Right ventricle myocardium superior (tissue), 1 donor: ENCODE measurements at regions not wholly inside any gene's neighbourhood (a gene's known extent, or its start where the extent isn't known, plus 50 kb on each side); places are given as distances from the start of the nearest gene placed in this dataset.

ENCODE experiments used
- ATAC-seq: fragments of 200-7000 bp; cut with Tn5 transposase; one replicate; pipeline ENCODE4 v1.9.1; 2020; ENCODE audit warnings: mild to moderate bottlenecking; ENCODE audit not compliant: poor library complexity
- DNase-seq: peaks from one replicate; pipeline ENCODE4 v3.0.0-alpha.2; 2020
- intact Hi-C: fragments of 100-400 bp; cut with DNase I; formaldehyde crosslinking; loops from one replicate; pipeline ENCODE4 v1.11.2; 2022
- donor health status: DM: no; HTN: yes; CAD: no; lungs with severe emphysema.

DNA sequence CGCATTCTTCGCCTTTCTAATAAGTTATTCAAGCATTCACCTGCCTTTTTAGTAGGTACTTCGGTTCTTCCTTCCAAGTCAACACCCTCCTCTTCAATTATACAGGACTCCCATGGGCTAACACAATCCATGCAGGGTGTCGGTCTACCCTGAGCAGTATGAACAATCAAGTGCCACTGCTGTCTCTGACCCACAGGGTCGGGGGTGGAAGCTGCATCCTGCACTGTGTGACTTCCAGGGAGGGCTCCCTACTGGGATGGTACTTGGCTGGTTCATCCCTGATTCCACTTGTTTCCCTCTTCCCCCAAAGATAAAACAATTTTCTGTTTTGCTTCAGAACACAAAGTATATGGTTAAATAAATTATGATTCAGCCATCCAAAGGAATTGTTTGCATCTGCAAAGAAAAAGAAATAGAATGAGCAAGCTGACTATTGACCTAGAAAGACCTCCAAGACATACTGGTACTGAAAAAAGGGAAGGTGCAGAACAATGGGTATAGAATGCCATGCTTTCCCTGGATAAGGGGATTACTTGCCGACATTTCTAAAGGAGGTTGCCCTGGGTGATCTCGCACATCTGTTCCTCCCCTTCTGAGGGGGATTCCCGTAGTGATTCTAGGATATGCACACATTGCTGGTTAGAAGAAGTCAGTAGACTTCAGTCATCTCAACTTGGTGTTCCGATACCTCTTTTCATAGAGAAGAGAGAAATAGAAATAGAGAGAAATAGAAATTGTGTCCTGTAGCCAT lies 89.1 kb upstream of the AGR3 start:
- no peak for DNase-seq
- intact Hi-C loops, result no loop called here

DNA sequence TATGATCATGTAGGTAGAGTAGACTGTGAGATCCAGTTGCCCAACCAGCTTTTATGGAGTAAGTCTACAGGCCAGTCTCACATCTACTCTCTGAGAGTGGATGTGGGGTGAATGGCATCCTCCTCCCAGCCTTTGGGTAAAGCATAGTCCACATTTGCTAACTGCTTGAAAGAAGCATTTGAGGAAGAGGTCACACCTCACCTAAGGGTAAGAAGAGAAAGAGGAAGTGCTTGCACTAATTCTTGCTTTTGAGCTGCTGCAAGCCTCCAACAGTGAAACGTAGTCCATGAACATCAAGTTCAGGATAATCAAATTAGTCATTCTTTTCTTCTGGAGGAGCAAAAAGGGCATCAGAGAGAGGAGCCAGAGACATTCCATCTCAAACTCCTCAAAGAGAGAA lies 93.9 kb upstream of the AGR3 start:
- no peak for DNase-seq
- ATAC-seq, result no peak
- intact Hi-C loops, result no loop called here

More for the DNA sequence above, 89.1 kb upstream of the AGR3 start:
- ATAC-seq, result no peak

DNA sequence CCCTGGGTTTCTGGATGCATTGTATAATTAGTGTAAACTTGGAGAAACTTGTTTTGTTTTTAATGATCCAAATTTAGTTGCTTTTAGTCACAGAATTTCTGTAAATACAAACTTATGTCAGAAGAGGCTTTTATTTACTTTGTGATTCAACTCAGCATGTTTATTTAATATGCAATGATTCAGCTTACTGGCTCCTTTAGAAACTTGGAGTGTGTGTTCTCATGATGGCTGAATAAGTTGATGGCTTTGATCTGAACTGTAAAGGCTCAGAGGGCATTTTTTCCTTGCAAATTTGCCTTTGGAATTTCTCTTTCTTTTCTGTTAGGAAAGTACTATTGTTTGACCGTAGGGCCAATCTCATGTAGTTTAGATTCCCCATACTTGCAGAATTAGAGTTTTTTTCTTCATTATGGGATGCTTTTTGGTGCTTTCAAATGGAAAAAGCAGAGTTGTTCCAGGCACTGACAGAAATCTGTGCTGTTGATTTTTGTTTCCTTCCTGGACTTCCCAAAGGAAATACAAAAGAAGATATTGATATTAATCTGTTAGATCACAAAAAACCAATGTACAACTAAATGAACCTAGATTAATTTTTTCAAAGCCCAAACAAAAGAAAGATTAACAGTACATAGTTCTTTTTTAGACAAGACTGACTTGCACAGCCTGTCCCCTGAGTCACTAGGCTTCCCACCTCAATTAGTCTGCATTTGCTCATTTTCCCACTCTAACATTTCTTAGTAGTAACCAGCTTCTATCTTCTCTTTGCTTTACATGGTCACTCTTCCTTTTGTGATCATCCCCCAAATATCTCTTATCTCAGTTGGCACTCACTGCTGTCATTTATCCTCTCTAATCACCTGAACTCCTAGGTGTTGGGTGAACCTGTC lies 96.8 kb upstream of the AGR3 start:
- ATAC-seq (no peak), DNase-seq (no peak)
- intact Hi-C loops, result no loop called here

DNA sequence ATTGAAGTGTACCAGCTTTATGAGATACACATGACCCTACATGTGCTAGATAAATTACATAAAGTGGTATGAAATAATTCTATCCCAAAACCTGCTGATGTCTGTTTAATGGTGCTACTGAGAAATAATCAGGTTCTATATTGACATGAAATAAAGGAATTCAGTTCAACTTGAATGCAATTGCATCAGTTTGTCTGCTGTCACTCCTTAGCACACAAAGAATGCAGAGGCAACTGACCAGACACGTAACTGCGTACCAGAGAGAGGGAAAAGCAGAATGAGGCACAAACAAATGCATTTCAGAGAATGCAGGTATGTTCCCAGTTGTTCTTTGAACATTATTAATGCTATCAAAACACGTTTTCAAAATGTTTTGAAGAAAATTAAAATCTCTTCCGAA lies 98.8 kb upstream of the AGR3 start:
- ATAC-seq (no peak), DNase-seq (no peak)
- intact Hi-C loops, result loop anchor here (5.0 to 10.0 kb wide), 3 partner anchors 327 to 664 kb away; no protein-coding TSS in a partner anchor

DNA sequence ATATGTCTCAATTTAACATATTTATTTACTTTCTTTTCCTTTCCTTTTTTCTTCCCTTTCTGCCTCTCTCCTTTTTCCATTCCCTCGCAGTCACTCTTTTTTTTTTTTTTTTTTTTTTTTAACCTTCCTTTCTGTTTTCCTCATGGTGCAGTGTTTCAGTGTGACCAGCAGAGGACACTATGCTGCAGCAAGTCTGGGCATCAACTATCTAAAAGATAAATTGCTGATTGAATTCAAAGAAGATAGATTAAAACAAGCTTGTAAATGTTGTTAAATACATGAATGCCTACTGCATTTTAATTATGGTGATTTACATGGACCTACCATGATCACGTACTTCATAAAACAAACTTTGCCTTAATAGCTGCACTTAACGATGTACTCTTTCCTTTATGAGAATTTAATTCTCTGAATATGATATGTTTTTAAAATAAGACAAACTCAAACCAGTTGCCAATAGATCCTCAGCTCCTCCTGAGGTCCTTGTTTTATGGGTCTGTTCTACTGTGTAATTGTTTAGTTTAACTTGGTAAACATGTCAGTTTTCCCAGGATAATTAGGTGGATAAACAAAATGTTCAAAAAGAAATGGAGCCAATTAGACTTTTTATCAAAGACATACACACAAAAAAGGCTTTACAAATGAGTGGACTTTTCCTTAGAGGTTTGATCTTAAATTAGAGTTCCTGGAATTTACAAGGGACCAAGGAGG lies 101.0 kb upstream of the AGR3 start:
- peak; percentile 56 for ATAC-seq
- intact Hi-C loops, result loop anchor here (5.0 to 10.0 kb wide), 3 partner anchors 325 to 662 kb away; no protein-coding TSS in a partner anchor
- DNase-seq, result no peak

DNA sequence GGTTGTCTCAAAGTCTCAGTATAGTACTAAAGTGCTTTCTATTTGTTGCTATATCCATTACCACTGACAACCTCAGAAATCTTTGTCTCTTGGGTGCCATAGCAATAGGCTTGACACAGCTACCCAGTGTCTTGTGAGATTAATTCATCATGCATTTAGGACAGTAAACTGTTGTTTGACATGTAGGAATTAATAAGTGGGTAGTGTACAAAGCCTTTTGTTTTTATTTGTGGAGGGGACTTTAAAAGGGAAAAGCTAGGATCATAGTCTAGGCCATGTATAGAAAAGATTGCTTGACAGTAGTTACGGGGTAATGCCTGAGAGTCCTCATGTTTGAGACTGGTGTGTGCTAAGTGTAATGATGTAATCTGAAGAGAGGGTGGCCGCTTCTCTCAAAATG lies 102.6 kb upstream of the AGR3 start:
- intact Hi-C loops, result loop anchor here (5.0 to 10.0 kb wide), 3 partner anchors 323 to 660 kb away; no protein-coding TSS in a partner anchor
- DNase-seq (no peak), ATAC-seq (no peak)

DNA sequence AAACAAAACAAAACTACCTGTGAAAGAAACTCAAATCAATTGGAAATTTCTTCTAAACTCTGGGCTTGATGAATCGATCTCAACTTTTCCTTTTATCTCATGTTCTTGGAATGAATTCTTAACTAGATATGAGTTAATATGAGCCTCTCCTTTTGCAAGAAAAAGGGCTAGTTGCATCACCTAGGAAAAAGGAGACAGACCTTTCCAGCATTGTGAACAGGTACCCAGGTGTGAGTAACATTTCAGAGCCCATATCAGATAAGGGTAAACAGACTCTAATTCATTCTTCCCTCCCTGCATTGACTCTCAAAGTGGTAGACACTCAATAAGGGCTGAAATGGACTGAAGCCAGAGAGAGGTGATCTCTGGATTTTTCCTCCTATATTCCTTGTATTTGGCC lies 103.8 kb upstream of the AGR3 start:
- DNase-seq, result no peak
- intact Hi-C loops, result loop anchor here (10.0 kb wide), 2 partner anchors 539 to 659 kb away; no protein-coding TSS in a partner anchor
- ATAC-seq, result no peak

DNA sequence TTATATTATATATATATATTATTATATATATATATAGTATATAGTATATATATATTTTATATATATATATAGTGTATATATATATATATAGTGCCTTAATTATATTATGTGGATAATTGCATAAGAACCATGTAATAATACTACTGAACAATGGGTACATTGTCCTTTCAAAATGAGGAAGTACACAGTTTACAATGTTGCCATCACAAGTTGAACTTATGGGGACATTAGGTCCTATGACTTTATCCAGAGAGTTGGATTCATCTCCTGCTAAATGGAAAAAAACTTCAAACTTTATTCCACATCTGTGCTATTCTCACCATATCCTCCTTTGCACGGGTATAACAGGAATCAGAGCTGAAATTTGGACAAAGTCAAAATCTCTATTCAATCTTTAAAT lies 105.0 kb upstream of the AGR3 start:
- no peak for ATAC-seq
- intact Hi-C loops, result loop anchor here (10.0 kb wide), 2 partner anchors 538 to 658 kb away; no protein-coding TSS in a partner anchor
- DNase-seq, result no peak

DNA sequence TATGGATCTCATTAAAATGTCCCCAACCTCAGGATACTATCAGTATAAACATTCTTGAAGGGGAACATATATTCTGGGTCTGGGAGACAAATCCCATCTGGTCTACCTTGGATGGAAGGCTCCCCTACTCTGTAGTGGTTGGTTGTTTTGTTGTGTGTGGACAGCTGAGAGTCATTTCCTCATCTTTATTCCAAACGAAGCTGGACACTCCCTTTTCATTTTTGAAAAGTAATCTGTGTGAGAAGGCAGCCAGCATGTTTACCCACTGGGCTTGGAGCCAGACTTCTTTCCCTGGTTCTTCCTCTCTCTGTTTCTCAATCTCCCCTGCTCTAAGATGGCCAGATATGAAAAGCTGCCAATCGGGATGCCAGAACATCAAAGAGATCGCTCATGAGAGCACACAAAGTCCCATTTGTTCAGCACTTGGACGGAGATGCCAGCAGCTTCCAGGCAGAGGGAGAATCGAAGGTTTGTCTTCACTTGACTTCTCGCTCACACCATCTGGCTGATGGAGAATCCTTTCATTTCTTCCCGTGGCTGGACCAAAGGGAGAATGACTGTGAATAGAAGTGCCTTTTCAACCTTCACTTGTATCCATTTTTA lies 108.1 kb upstream of the AGR3 start:
- intact Hi-C loops, result loop anchor here (10.0 kb wide), 2 partner anchors 535 to 655 kb away; no protein-coding TSS in a partner anchor
- peak; percentile 65 for DNase-seq
- peak; percentile 91 for ATAC-seq

DNA sequence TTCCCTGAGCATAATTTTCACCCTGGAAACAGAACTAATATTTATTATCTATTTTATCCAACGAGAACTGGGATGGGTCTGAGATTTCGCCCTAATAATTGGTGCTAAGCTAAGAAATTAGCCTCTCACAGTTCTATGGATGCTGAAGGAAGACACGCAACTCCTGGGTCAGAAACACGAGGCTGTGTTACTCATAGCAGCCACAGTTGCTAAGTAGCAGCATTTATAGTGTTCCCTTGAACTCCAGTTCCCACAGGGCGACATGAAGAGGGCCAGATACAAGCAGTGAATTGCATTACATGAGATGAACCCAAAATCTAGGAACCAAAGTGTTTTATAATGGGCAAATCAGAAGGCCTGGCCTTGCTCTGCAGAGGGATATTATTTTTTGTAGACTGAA lies 109.8 kb upstream of the AGR3 start:
- intact Hi-C loops, result no loop called here
- ATAC-seq (no peak), DNase-seq (no peak)

DNA sequence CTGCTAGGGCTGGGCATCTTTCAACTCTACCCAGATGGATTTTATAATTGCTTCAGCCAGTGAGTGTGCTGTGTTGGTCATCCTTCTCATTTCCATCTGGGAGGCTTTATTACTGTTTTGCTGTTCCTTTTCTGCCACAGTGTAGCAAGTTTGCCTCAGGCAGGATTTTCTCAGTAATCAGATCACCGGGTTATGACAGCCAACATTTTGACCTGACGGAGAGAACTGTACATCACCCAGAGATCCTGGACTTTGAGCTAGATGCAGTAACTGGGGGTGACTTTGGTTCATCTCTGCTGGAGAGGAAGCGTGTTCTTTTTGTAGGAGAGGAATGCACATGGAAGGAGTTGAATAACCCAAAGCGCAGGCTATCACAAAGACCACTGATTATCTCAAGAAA lies 111.8 kb upstream of the AGR3 start:
- no peak for DNase-seq
- no peak for ATAC-seq
- intact Hi-C loops, result no loop called here

DNA sequence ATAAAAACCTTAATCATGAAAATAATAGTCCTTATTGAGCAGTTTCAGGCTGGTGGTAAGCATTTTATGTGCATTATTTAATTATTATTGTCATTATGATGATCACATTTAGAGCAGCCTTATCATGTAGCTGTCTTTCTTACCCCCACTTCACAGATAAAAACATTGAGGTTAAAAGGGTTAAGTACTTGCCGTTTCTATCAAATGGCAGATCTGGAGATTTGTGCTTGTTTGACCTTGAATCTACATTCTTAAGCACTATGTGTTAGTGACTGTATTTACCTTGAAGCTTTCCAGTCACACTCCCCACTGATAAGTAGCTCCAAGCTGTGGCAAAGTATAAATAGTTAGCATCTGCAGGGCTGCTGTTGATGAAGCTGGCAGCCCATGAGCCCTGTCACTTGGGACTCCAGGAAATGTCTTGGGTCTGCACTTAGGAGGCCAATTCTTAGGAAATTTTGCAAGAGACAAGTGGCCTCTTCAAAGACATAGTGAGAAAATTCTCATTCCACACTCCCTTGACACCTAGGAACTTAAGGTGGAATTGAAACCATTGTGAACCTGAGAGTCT lies 116.8 kb upstream of the AGR3 start:
- intact Hi-C loops, result no loop called here
- ATAC-seq (no peak), DNase-seq (no peak)

DNA sequence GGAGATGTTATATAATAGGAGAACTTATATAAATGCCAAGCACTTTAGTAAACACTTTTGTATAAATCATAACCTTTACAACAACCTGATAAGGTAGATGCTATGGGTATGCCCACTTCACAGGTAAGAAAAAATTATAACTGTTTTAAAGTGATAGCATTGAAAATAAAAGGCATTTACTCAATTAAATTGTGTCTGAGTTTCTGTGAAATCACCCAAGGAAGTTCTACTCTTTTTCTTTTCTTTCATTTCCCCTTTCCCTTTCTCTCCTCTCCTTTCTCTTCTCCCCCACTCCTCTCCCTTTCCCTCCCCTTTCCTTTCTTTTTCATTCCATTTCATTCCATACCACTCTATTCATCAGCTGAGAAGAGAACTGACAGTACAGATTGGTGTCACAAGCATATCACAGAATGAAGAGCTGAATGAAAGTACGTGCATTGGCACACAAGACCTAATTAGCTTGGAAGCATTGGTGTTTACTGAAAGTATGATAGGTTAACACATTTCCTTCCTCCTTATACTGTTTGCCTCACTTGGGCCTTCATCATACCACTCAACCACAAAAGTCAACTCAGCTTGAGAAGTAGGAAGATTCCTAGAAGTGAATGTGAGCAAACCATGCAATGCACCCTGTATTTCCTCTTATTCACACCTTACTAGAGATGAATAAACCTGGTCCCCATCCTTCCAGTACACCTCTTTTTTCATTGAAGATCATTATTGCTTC lies 117.9 kb upstream of the AGR3 start:
- no peak for ATAC-seq
- intact Hi-C loops, result no loop called here
- no peak for DNase-seq

DNA sequence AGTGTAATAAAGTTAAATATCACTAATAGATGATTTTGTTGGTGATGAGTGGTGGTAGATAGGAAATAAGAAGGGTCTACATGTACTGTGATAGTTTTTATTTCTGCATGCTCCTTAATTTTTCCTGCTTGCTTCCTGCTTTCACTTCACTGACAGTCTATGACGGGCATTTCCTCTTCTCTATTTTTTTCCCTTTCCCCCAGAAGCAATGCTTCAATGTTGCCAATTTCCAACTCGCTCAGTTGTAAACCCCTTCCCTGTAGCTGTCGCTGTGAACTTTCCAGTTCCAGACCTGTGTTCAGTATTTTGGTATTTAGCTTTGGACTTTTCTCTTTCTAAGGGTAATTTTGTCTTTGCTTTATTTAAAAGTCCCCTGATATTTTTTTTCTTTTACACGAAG lies 123.5 kb upstream of the AGR3 start:
- ATAC-seq (no peak), DNase-seq (no peak)
- intact Hi-C loops, result no loop called here

DNA sequence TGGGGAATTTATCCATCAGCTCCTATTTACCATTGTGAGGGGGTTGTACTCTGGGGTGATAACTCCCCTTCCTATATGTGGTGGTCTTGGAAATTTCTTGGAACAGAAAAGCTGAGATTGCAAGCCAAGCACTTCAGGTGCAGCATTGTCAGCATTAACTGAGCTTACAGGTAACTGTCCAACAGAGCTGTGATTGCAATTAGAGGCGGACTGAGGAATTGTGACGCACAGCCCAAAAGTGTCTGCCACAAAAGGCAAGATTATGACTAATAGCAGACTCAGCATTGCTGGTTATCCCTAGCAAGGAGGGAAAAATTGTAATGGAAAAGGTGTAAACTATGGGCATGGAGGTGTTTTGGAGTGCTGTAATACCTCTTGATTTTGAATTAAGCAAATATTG lies 126.1 kb upstream of the AGR3 start:
- ATAC-seq (no peak), DNase-seq (no peak)
- intact Hi-C loops, result no loop called here

DNA sequence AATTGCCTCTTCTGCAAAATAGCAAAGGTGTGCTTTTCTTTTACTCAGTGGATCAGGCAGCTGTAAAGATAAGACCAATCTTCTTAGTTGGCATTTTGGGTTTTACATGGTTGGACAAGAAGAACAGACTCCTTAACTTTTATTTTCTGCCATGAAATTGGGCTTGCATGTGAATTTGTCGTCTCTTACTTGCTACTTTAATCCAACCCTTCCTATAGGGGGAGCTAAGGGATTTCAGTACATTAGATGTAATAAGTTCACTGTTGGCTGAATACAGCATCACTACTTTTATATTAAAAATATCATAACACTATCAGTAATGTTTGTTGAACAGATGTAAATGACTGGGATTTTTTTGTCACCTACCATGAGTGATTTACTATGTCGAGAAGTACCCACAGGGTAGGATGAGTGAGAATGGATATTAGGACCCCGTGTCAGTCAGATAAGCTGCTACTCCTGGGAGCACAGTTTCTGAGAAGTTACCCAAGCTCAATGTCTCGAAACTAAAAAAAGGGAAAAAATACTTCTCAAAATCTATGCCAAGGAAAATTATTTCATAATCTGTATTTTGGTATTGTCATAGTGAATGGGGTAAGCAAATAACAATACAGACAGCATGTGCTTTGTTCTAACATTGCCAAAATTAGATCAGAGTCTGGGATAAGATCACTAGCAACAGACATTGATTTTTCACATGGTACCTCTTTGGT lies 127.4 kb upstream of the AGR3 start:
- DNase-seq (no peak), ATAC-seq (peak; percentile 82)
- intact Hi-C loops, result no loop called here

DNA sequence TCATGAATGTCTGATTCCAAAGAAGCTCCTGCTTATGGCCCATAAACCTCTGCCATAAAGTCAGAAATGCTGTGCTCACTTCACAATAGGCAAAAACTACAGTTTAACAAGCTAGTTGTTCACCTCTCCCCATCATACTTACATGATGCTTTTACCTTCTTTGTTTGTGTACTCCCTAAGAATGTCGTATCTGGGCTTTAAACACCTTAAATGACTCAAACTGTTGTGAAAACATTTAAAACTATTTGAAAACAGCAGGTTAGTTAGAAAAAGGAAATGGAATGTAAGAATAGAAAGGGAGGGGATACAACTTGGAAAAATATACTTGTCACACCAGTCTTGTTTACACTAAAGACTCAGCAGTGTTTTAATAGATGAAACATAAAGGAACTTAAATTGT lies 128.2 kb upstream of the AGR3 start:
- intact Hi-C loops, result no loop called here
- ATAC-seq (no peak), DNase-seq (no peak)
